GM23248 (cell line): ENCODE measurements at regions not wholly inside any gene's neighbourhood (a gene's known extent, or its start where the extent isn't known, plus 50 kb on each side); places are given as distances from the start of the nearest gene placed in this dataset.

Experiments used
- DNase-seq: peaks from one replicate; pipeline ENCODE4 v3.0.0-alpha.2; 2015
- H2AFZ ChIP-seq: fragments of 200-600 bp; sonication (generic); 2 replicates; pipeline ENCODE4 v1.6.1; 2016; ENCODE audit warnings: antibody characterized with exemption
- H3F3A ChIP-seq: fragments of 200-600 bp; sonication (generic); 2 replicates; pipeline ENCODE4 v1.6.1; 2016; ENCODE audit warnings: mild to moderate bottlenecking, antibody characterized with exemption, mixed run types; ENCODE audit not compliant: insufficient read depth
- H3K27ac ChIP-seq: fragments of 200-600 bp; sonication (generic); 2 replicates; pipeline ENCODE4 v1.5.1; 2016; ENCODE audit warnings: mild to moderate bottlenecking
- H3K27me3 ChIP-seq: fragments of 200-600 bp; sonication (generic); replicated peaks from 2 replicates; pipeline ENCODE4 v1.6.1; 2016; ENCODE audit warnings: mild to moderate bottlenecking; ENCODE audit not compliant: insufficient read depth
- H3K36me3 ChIP-seq: fragments of 200-600 bp; sonication (generic); 2 replicates; pipeline ENCODE4 v1.6.1; 2016; ENCODE audit warnings: low read depth, mild to moderate bottlenecking
- H3K4me1 ChIP-seq: fragments of 200-600 bp; sonication (generic); 2 replicates; pipeline ENCODE4 v1.6.1; 2016; ENCODE audit warnings: mild to moderate bottlenecking; ENCODE audit not compliant: insufficient read depth
- H3K4me2 ChIP-seq: fragments of 200-600 bp; sonication (generic); one replicate; pipeline ENCODE4 v1.6.1; 2016; ENCODE audit warnings: mild to moderate bottlenecking; ENCODE audit not compliant: unreplicated experiment
- H3K4me3 ChIP-seq: fragments of 200-600 bp; sonication (generic); 2 replicates; pipeline ENCODE4 v1.5.1; 2016; ENCODE audit warnings: mild to moderate bottlenecking
- H3K79me2 ChIP-seq: fragments of 200-600 bp; sonication (generic); 2 replicates; pipeline ENCODE4 v1.6.1; 2016; ENCODE audit warnings: mild to moderate bottlenecking; ENCODE audit not compliant: insufficient read depth
- H3K9ac ChIP-seq: fragments of 200-600 bp; sonication (generic); 2 replicates; pipeline ENCODE4 v1.6.1; 2016; ENCODE audit warnings: mild to moderate bottlenecking
- H3K9me2 ChIP-seq: fragments of 200-600 bp; sonication (generic); 2 replicates; pipeline ENCODE4 v1.6.1; 2016; ENCODE audit warnings: mixed run types, mild to moderate bottlenecking, moderate library complexity; ENCODE audit not compliant: insufficient read depth
- H3K9me3 ChIP-seq: fragments of 200-600 bp; sonication (generic); one replicate; pipeline ENCODE4 v1.6.1; 2017; ENCODE audit warnings: low read depth
- H4K20me1 ChIP-seq: fragments of 200-600 bp; sonication (generic); 2 replicates; pipeline ENCODE4 v1.6.0; 2016; ENCODE audit not compliant: insufficient read depth
- EZH2 ChIP-seq: fragments of 200-600 bp; sonication (generic); IDR thresholded peaks from 2 replicates; pipeline ENCODE4 v1.6.1; 2018; ENCODE audit warnings: antibody characterized with exemption, mild to moderate bottlenecking; ENCODE audit not compliant: insufficient read depth, poor library complexity, severe bottlenecking
- EZH2phosphoT487 ChIP-seq: fragments of 200-600 bp; sonication (generic); IDR thresholded peaks from 2 replicates; pipeline ENCODE4 v1.6.1; 2018; ENCODE audit warnings: antibody characterized with exemption, moderate library complexity, mild to moderate bottlenecking, low read depth; ENCODE audit not compliant: insufficient read depth
- WGBS, 2 experiments: methylation state at CpG; one replicate each; pipeline ENCODE4 v1.1.6; 2015 to 2017; ENCODE audit warnings: low lambda C conversion rate in 2 of 2, low coverage in 1 of 2; ENCODE audit errors: missing lambda C conversion rate in 2 of 2; 5-methylcytosine and 5-hydroxymethylcytosine counted together
- in situ Hi-C: fragments of 300-500 bp; cut with MboI; formaldehyde crosslinking; loops from 2 replicates; pipeline ENCODE4 v1.15.0; 2020

- Histone ChIP-seq H3K9me3 (no peaks in the 10 kb centered on the region), H3K9ac (no peak overlapping the region), H3K79me2 (no peaks in the 10 kb centered on the region), H3K4me1 (no peaks in the 10 kb centered on the region), H3K36me3 (no peaks in the 10 kb centered on the region), H3K4me2 (no peak overlapping the region), H3K27me3 (no peaks in the 10 kb centered on the region), H3K9me2 (no peaks in the 10 kb centered on the region), H3K27ac (no peak overlapping the region), H3F3A (no peaks in the 10 kb centered on the region), H2AFZ (no peak overlapping the region), H4K20me1 (no peaks in the 10 kb centered on the region), H3K4me3 (no peak overlapping the region)
- in situ Hi-C loops: no loop called here
- DNase-seq: no peak
- TF ChIP-seq EZH2: no peak
- no peak for TF ChIP-seq EZH2phosphoT487
- 2 to 4% methylated on average over 1 of the region's 1 CpG for WGBS, 2 experiments
Measured at GRCh38 chr1:103435443-103435842, 90.1 kb upstream of the RNPC3 start.

DNA sequence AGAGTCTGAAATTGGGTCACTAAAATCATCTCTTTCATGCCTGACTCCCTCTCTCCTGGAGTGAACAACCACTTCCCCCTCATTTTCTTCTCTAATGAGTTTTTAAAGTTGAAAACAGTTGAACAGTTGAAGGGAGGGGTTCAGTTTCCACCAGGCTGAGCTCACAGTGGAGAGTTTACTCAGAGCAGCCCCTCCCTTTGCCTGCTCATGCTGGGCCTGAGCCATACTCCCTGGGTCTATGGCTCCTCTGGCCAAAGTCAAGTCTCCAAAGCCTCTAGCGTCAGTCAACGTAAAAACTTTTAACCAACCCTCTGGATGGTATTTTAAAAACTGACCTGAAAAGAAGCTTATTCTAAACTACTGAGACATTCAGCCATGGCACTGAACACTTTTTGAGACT lies 100.8 kb upstream of the RNPC3 start:
- no peak overlapping the region for H3K4me2 ChIP-seq
- DNase-seq: no peak
- H3K9me3 ChIP-seq: no peaks in the 10 kb centered on the region
- H3F3A ChIP-seq: no peaks in the 10 kb centered on the region
- in situ Hi-C loops: no loop called here
- H3K79me2 ChIP-seq: no peaks in the 10 kb centered on the region
- no peaks in the 10 kb centered on the region; the same call in 1 of the 2 replicates for H3K27me3 ChIP-seq
- no peak overlapping the region for H2AFZ ChIP-seq
- H3K4me3 ChIP-seq: no peak overlapping the region
- no peaks in the 10 kb centered on the region for H3K9me2 ChIP-seq
- H3K4me1 ChIP-seq: no peaks in the 10 kb centered on the region
- H3K9ac ChIP-seq: no peak overlapping the region
- TF ChIP-seq EZH2phosphoT487 (no peak), EZH2 (no peak)
- WGBS, 2 experiments: 36 to 40% methylated on average over 2 of the region's 2 CpGs
- H4K20me1 ChIP-seq: no peaks in the 10 kb centered on the region
- no peak overlapping the region for H3K27ac ChIP-seq
- H3K36me3 ChIP-seq: no peaks in the 10 kb centered on the region

GRCh38 chr1:103416681-103417286 lies 108.7 kb upstream of the RNPC3 start:
- DNase-seq: peak; percentile 30
- H3K9me3 ChIP-seq: no peaks in the 10 kb centered on the region
- H3K9me2 ChIP-seq: no peaks in the 10 kb centered on the region
- no peaks in the 10 kb centered on the region for H3K4me1 ChIP-seq
- H4K20me1 ChIP-seq: no peaks in the 10 kb centered on the region
- H3K36me3 ChIP-seq: no peaks in the 10 kb centered on the region
- H3K27ac ChIP-seq: no peak overlapping the region
- H3K79me2 ChIP-seq: no peaks in the 10 kb centered on the region
- TF ChIP-seq EZH2phosphoT487 (no peak), EZH2 (no peak)
- H3K4me3 ChIP-seq: no peak overlapping the region
- H3K4me2 ChIP-seq: no peak overlapping the region
- WGBS, 2 experiments: 0 to 7% methylated on average over 1 of the region's 1 CpG
- H2AFZ ChIP-seq: no peak overlapping the region
- H3K27me3 ChIP-seq: no peaks in the 10 kb centered on the region
- in situ Hi-C loops: no loop called here
- H3K9ac ChIP-seq: no peak overlapping the region
- H3F3A ChIP-seq: no peaks in the 10 kb centered on the region

DNA sequence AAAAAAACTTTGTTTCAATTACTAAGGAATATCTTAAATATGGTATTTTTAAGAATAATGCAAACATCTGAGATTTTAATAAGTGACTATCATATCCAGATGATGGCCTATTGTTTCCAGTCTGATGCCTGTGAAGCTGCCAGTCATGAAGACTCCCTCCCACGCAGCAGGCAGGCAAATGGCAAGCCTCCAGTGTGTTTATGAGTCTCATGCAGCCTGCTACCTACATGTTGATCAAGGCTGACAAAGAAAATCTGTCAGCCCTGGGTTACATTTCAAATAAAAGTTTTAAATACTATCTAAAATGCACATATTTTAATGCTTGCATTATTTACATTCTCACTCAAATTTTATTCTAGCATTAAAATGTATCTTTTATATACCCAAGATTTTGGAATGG lies 137.6 kb upstream of the RNPC3 start:
- Histone ChIP-seq H3K27ac (no peak overlapping the region), H3F3A (no peaks in the 10 kb centered on the region), H3K79me2 (no peaks in the 10 kb centered on the region), H4K20me1 (no peaks in the 10 kb centered on the region), H3K9me3 (no peaks in the 10 kb centered on the region), H3K9me2 (no peaks in the 10 kb centered on the region; the same call in 1 of the 2 replicates), H3K9ac (no peak overlapping the region), H2AFZ (no peak overlapping the region), H3K4me2 (no peak overlapping the region), H3K4me1 (no peaks in the 10 kb centered on the region), H3K4me3 (no peak overlapping the region), H3K27me3 (no peaks in the 10 kb centered on the region), H3K36me3 (no peaks in the 10 kb centered on the region)
- no peak for DNase-seq
- WGBS, 2 experiments: 0 to 4% methylated on average over 1 of the region's 1 CpG
- in situ Hi-C loops: no loop called here
- TF ChIP-seq EZH2 (no peak), EZH2phosphoT487 (no peak)

GRCh38 chr1:103373991-103374390 lies 151.5 kb upstream of the RNPC3 start:
- Histone ChIP-seq H3K27me3 (no peaks in the 10 kb centered on the region), H4K20me1 (no peaks in the 10 kb centered on the region), H3K27ac (no peak overlapping the region), H3K4me1 (no peaks in the 10 kb centered on the region), H3K36me3 (no peaks in the 10 kb centered on the region), H3K79me2 (no peaks in the 10 kb centered on the region), H3K9me3 (no peaks in the 10 kb centered on the region), H3K4me2 (no peak overlapping the region), H3F3A (no peaks in the 10 kb centered on the region), H3K4me3 (no peak overlapping the region), H2AFZ (no peak overlapping the region), H3K9me2 (no peaks in the 10 kb centered on the region), H3K9ac (no peak overlapping the region)
- TF ChIP-seq EZH2 (no peak), EZH2phosphoT487 (no peak)
- WGBS, 2 experiments: 26 to 31% methylated on average over 3 of the region's 3 CpGs
- in situ Hi-C loops: no loop called here
- DNase-seq: peak; percentile 1
